DOHH2 (cell line): ENCODE measurements at regions not wholly inside any gene's neighbourhood (a gene's known extent, or its start where the extent isn't known, plus 50 kb on each side); places are given as distances from the start of the nearest gene placed in this dataset.

ENCODE experiments used
- EZH2phosphoT487 ChIP-seq: fragments of 200-600 bp; sonication (generic); IDR thresholded peaks from 2 replicates; pipeline ENCODE4 v1.6.1; 2017; ENCODE audit warnings: borderline replicate concordance, mild to moderate bottlenecking, antibody characterized with exemption, low read length, moderate library complexity, mixed read lengths
- TF ChIP-seq, protein P1 (sequence below): fragments of 200-600 bp; sonication (generic); IDR thresholded peaks from one replicate; pipeline ENCODE4 v1.5.1; 2014; ENCODE audit warnings: antibody characterized with exemption, mild to moderate bottlenecking, low read depth, low read length; ENCODE audit not compliant: poor library complexity, severe bottlenecking

DNA sequence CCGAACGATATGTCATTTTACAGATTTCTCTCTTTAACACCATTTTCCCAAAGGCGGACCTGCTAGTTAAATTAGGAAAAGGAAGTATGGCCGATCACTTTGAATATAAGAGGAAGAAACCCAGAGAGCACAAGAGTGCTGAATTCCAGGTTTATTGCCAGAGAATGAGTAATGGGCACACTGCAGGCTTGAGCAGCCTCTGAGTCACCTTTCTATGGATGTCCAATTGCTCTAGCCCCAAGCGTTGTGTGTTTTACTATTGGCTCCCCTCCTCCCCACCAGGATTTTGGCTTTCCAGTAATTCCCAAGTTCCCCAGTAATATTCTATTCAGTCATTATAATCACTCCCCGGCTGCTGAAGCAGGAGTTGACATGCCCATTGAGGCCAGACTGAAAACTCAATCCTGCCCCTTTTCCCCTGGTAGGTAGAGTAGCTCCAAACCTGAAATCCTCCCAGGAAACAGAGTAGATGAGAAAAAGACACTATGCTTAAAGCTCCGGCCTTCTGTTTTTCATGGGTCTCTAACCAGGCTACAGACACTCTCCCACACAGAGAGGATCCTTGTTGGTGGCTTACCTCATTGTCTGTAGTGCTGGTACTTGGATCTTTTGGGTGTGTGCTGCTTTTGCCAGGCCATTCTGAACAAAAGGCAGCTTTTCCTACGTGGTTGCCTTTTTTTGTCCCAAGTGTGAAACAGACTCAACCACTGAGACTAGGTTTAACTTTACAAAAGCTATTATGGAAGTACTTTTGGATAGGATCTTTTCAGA, 704.3 kb upstream of the FLRT2 start:
- TF ChIP-seq, protein P1, sequence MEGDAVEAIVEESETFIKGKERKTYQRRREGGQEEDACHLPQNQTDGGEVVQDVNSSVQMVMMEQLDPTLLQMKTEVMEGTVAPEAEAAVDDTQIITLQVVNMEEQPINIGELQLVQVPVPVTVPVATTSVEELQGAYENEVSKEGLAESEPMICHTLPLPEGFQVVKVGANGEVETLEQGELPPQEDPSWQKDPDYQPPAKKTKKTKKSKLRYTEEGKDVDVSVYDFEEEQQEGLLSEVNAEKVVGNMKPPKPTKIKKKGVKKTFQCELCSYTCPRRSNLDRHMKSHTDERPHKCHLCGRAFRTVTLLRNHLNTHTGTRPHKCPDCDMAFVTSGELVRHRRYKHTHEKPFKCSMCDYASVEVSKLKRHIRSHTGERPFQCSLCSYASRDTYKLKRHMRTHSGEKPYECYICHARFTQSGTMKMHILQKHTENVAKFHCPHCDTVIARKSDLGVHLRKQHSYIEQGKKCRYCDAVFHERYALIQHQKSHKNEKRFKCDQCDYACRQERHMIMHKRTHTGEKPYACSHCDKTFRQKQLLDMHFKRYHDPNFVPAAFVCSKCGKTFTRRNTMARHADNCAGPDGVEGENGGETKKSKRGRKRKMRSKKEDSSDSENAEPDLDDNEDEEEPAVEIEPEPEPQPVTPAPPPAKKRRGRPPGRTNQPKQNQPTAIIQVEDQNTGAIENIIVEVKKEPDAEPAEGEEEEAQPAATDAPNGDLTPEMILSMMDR = no peak
- no peak for TF ChIP-seq EZH2phosphoT487
